ENCODE measurements at regions not wholly inside any gene's neighbourhood (a gene's known extent, or its start where the extent isn't known, plus 50 kb on each side); places are given as distances from the start of the nearest gene placed in this dataset.

GRCh38 chr1:218891577-218891976 is 282.1 kb upstream of the LYPLAL1 start:
- H3K27me3 ChIP-seq = no peaks in the 10 kb centered on the region
- ATAC-seq (ENCODE audit: low FRiP score in 2 of 2) (no peak), DNase-seq (no peak)
- H3K9me3 ChIP-seq = no peaks in the 10 kb centered on the region
- H3K4me1 ChIP-seq = no peaks in the 10 kb centered on the region
- H3K4me3 ChIP-seq = no peak overlapping the region
- H3K36me3 ChIP-seq = no peaks in the 10 kb centered on the region
- H3K27ac ChIP-seq = no peak overlapping the region
- TF ChIP-seq EP300 (IDR thresholded peaks at IDR 0.05) (no peak), POLR2A (IDR thresholded peaks at IDR 0.05) (no peak), CTCF (IDR thresholded peaks at IDR 0.05) (no peak), POLR2AphosphoS5 (IDR thresholded peaks at IDR 0.05) (no peak)
- 55 to 59% methylated on average over 5 of the region's 5 CpGs for WGBS, 2 donors

- Histone ChIP-seq H3K4me3 (no peak overlapping the region), H3K27me3 (no peaks in the 10 kb centered on the region), H3K4me1 (no peaks in the 10 kb centered on the region), H3K36me3 (no peaks in the 10 kb centered on the region), H3K9me3 (no peaks in the 10 kb centered on the region), H3K27ac (no peak overlapping the region)
- TF ChIP-seq POLR2AphosphoS5 (IDR thresholded peaks at IDR 0.05) (no peak), EP300 (IDR thresholded peaks at IDR 0.05) (no peak), CTCF (IDR thresholded peaks at IDR 0.05) (no peak), POLR2A (IDR thresholded peaks at IDR 0.05) (no peak)
- 84 to 94% methylated on average over 3 of the region's 3 CpGs for WGBS, 2 donors
- ATAC-seq (ENCODE audit: low FRiP score in 2 of 2) = no peak
- DNase-seq = no peak
Measured at GRCh38 chr1:218895064-218895587, 278.6 kb upstream of the LYPLAL1 start.

- Histone ChIP-seq H3K4me3 (no peak overlapping the region), H3K36me3 (no peaks in the 10 kb centered on the region), H3K27ac (no peak overlapping the region), H3K27me3 (no peaks in the 10 kb centered on the region), H3K4me1 (no peaks in the 10 kb centered on the region), H3K9me3 (no peaks in the 10 kb centered on the region)
- no peak for TF ChIP-seq POLR2A (IDR thresholded peaks at IDR 0.05)
- TF ChIP-seq CTCF (IDR thresholded peaks at IDR 0.05) = no peak
- no peak for TF ChIP-seq EP300 (IDR thresholded peaks at IDR 0.05)
- TF ChIP-seq POLR2AphosphoS5 (IDR thresholded peaks at IDR 0.05) = no peak
- whole genome bisulfite sequencing, 2 donors = 87 to 91% methylated on average over 5 of the region's 5 CpGs
- DNase-seq (no peak), ATAC-seq (ENCODE audit: low FRiP score in 2 of 2) (no peak)
Measured at GRCh38 chr1:218896202-218896601, 277.5 kb upstream of the LYPLAL1 start.

GRCh38 chr1:218898921-218899320 is 274.8 kb upstream of the LYPLAL1 start:
- Histone ChIP-seq H3K9me3 (no peaks in the 10 kb centered on the region), H3K27ac (no peak overlapping the region), H3K4me3 (no peak overlapping the region), H3K4me1 (peaks cover 0 to 2% (median 0%) of the 10 kb centered on the region in 4 donors), H3K36me3 (no peaks in the 10 kb centered on the region), H3K27me3 (no peaks in the 10 kb centered on the region)
- ATAC-seq (ENCODE audit: low FRiP score in 2 of 2) = no peak
- 45 to 65% methylated on average over 2 of the region's 2 CpGs for WGBS, 2 donors
- DNase-seq = no peak
- TF ChIP-seq POLR2AphosphoS5 (IDR thresholded peaks at IDR 0.05) = no peak
- no peak for TF ChIP-seq POLR2A (IDR thresholded peaks at IDR 0.05)
- no peak for TF ChIP-seq CTCF (IDR thresholded peaks at IDR 0.05)
- no peak for TF ChIP-seq EP300 (IDR thresholded peaks at IDR 0.05)

GRCh38 chr1:218900615-218901014 is 273.1 kb upstream of the LYPLAL1 start:
- 51 to 58% methylated on average over 3 of the region's 3 CpGs for WGBS, 2 donors

More at GRCh38 chr1:218900615-218901014, 273.1 kb upstream of the LYPLAL1 start:
- no peaks in the 10 kb centered on the region for H3K27me3 ChIP-seq
- H3K36me3 ChIP-seq = no peaks in the 10 kb centered on the region
- peaks cover 0 to 5% (median 2%) of the 10 kb centered on the region in 4 donors for H3K4me1 ChIP-seq
- no peak overlapping the region for H3K4me3 ChIP-seq
- DNase-seq (no peak), ATAC-seq (ENCODE audit: low FRiP score in 2 of 2) (no peak)
- H3K27ac ChIP-seq = no peak overlapping the region
- H3K9me3 ChIP-seq = no peaks in the 10 kb centered on the region
- TF ChIP-seq EP300 (IDR thresholded peaks at IDR 0.05) (no peak), POLR2A (IDR thresholded peaks at IDR 0.05) (no peak), POLR2AphosphoS5 (IDR thresholded peaks at IDR 0.05) (no peak), CTCF (IDR thresholded peaks at IDR 0.05) (no peak)

Measured in upper lobe of left lung (tissue), 6 donors.